ENCODE measurements at regions not wholly inside any gene's neighbourhood (a gene's known extent, or its start where the extent isn't known, plus 50 kb on each side); places are given as distances from the start of the nearest gene placed in this dataset.
A peak's percentile ranks its signal among the peaks of the same experiment; 100 is the strongest.

GRCh38 chr12:130018614-130019013 lies 114.8 kb upstream of the TMEM132D start:
- Histone ChIP-seq H3K27me3 (ENCODE audit: control insufficient read depth, insufficient read depth, low read length) (peaks cover 2% of the 10 kb centered on the region), H3K27ac (ENCODE audit: low read length) (no peak overlapping the region), H3K9ac (ENCODE audit: low read length) (no peak overlapping the region), H3K4me1 (ENCODE audit: control insufficient read depth, low read depth, low read length) (no peaks in the 10 kb centered on the region), H3K4me3 (ENCODE audit: low read length) (no peak overlapping the region), H3K36me3 (ENCODE audit: control insufficient read depth, low read depth, low read length) (no peaks in the 10 kb centered on the region), H3K9me3 (ENCODE audit: control insufficient read depth, low read depth, low read length) (no peaks in the 10 kb centered on the region)

- Histone ChIP-seq H3K27me3 (ENCODE audit: control insufficient read depth, insufficient read depth, low read length) (no peaks in the 10 kb centered on the region), H3K4me3 (ENCODE audit: low read length) (no peak overlapping the region)
Observed at GRCh38 chr12:130026608-130027176, 122.9 kb upstream of the TMEM132D start.

DNA sequence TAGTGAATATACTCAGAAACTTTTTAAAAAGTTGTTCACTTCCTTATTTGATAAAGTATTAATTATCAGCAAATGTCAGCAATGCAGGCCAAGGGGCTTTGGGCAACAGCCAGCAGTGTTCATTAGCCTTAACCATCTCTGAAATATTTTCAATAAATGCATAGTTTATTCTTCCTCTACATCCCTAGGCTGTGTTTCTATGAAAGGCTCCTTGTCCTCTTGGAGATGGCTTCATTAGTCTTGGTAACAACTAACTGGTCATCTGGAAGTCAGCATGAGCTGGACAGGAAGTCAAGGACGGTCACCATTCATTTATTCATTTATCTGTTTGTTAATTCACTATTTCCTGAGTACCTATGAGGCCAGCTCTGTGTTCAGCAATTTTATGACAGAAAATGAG lies 124.0 kb upstream of the TMEM132D start:
- no peaks in the 10 kb centered on the region for H3K36me3 ChIP-seq (ENCODE audit: control insufficient read depth, low read depth, low read length)
- no peaks in the 10 kb centered on the region for H3K4me1 ChIP-seq (ENCODE audit: control insufficient read depth, low read depth, low read length)
- no peaks in the 10 kb centered on the region for H3K27me3 ChIP-seq (ENCODE audit: control insufficient read depth, insufficient read depth, low read length)
- no peak overlapping the region for H3K9ac ChIP-seq (ENCODE audit: low read length)
- H3K27ac ChIP-seq (ENCODE audit: low read length): no peak overlapping the region
- no peak overlapping the region for H3K4me3 ChIP-seq (ENCODE audit: low read length)
- no peaks in the 10 kb centered on the region for H3K9me3 ChIP-seq (ENCODE audit: control insufficient read depth, low read depth, low read length)

More at GRCh38 chr12:130026608-130027176, 122.9 kb upstream of the TMEM132D start:
- Histone ChIP-seq H3K9me3 (ENCODE audit: control insufficient read depth, low read depth, low read length) (no peaks in the 10 kb centered on the region), H3K4me1 (ENCODE audit: control insufficient read depth, low read depth, low read length) (no peaks in the 10 kb centered on the region), H3K27ac (ENCODE audit: low read length) (no peak overlapping the region), H3K36me3 (ENCODE audit: control insufficient read depth, low read depth, low read length) (no peaks in the 10 kb centered on the region), H3K9ac (ENCODE audit: low read length) (no peak overlapping the region)

GRCh38 chr12:130029151-130029550 lies 125.3 kb upstream of the TMEM132D start:
- Histone ChIP-seq H3K9me3 (ENCODE audit: control insufficient read depth, low read depth, low read length) (peaks cover 2% of the 10 kb centered on the region), H3K27me3 (ENCODE audit: control insufficient read depth, insufficient read depth, low read length) (no peaks in the 10 kb centered on the region), H3K27ac (ENCODE audit: low read length) (no peak overlapping the region), H3K4me1 (ENCODE audit: control insufficient read depth, low read depth, low read length) (no peaks in the 10 kb centered on the region), H3K36me3 (ENCODE audit: control insufficient read depth, low read depth, low read length) (no peaks in the 10 kb centered on the region), H3K4me3 (ENCODE audit: low read length) (no peak overlapping the region), H3K9ac (ENCODE audit: low read length) (no peak overlapping the region)

DNA sequence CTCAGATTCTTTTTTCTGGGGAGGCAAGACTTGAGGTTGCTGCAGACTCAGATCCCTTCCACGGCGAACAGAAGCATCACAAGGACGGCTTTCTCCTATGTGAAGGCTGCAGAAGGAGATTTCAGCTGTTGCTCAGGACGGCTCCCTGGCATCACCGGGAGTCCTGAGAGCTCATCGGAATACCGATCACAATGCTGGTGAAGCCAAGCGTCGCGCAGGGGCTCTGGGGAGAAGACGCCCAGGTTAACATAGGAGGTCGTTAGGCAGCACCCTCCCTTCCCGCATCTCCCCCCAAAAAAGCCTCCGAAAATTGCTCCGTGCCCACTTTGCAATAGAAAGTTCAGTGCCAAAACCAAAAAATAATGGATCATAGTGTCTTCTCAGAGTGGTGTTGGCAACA lies 127.2 kb upstream of the TMEM132D start:
- no peaks in the 10 kb centered on the region for H3K27me3 ChIP-seq (ENCODE audit: control insufficient read depth, insufficient read depth, low read length)
- H3K27ac ChIP-seq (ENCODE audit: low read length): no peak overlapping the region
- H3K9me3 ChIP-seq (ENCODE audit: control insufficient read depth, low read depth, low read length): peaks cover 4% of the 10 kb centered on the region
- H3K4me3 ChIP-seq (ENCODE audit: low read length): no peak overlapping the region
- H3K4me1 ChIP-seq (ENCODE audit: control insufficient read depth, low read depth, low read length): no peaks in the 10 kb centered on the region
- no peak overlapping the region for H3K9ac ChIP-seq (ENCODE audit: low read length)
- no peaks in the 10 kb centered on the region for H3K36me3 ChIP-seq (ENCODE audit: control insufficient read depth, low read depth, low read length)

- no peaks in the 10 kb centered on the region for H3K4me1 ChIP-seq (ENCODE audit: control insufficient read depth, low read depth, low read length)
- peaks cover 4% of the 10 kb centered on the region for H3K9me3 ChIP-seq (ENCODE audit: control insufficient read depth, low read depth, low read length)
- H3K27me3 ChIP-seq (ENCODE audit: control insufficient read depth, insufficient read depth, low read length): no peaks in the 10 kb centered on the region
- no peak overlapping the region for H3K9ac ChIP-seq (ENCODE audit: low read length)
- no peak overlapping the region for H3K4me3 ChIP-seq (ENCODE audit: low read length)
- H3K27ac ChIP-seq (ENCODE audit: low read length): no peak overlapping the region
- H3K36me3 ChIP-seq (ENCODE audit: control insufficient read depth, low read depth, low read length): no peaks in the 10 kb centered on the region
Observed at GRCh38 chr12:130031571-130032189, 127.9 kb upstream of the TMEM132D start.

GRCh38 chr12:130041983-130042812 lies 120.1 kb upstream of the FZD10 start:
- Histone ChIP-seq H3K9ac (ENCODE audit: low read length) (no peak overlapping the region), H3K4me3 (ENCODE audit: low read length) (no peak overlapping the region), H3K27me3 (ENCODE audit: control insufficient read depth, insufficient read depth, low read length) (peaks cover 66% of the 10 kb centered on the region)

DNA sequence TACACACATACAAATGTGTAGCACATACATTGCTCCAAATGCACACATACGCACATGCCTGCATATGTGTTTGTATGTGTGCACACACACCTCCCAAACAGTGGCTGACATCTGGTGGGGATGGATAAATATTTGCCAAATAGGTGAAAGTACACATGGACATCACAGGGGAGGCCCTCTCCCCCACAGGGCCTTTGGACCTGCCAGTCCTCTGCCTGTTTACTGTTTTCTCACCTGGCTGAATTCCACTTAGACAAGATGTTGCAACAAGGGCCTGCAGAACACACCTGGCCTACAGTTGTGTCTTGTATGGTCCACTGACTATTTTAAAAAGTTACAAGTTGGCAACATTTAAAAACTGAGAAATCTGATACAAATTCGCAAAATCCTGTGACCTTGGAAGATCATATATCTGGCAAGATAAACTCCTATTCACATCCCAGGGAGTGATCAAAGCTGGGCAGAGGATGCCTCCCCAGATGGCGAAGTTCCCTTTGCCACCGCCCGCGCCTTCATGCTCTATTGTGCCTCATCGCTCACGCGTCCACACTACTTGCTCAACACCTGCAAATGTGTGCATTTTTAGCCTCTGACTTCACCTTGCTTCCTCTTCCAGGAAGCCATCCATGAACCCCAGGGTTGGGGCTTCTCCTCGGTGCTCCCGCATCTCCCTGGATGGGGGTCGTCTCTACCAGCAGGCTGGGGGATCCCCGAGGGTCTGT lies 118.4 kb upstream of the FZD10 start:
- peaks cover 81% of the 10 kb centered on the region for H3K27me3 ChIP-seq (ENCODE audit: control insufficient read depth, insufficient read depth, low read length)
- no peak overlapping the region for H3K4me3 ChIP-seq (ENCODE audit: low read length)
- no peak overlapping the region for H3K9ac ChIP-seq (ENCODE audit: low read length)
- peaks cover 7% of the 10 kb centered on the region for H3K4me1 ChIP-seq (ENCODE audit: control insufficient read depth, low read depth, low read length)
- H3K36me3 ChIP-seq (ENCODE audit: control insufficient read depth, low read depth, low read length): no peaks in the 10 kb centered on the region
- peaks cover 9% of the 10 kb centered on the region for H3K9me3 ChIP-seq (ENCODE audit: control insufficient read depth, low read depth, low read length)
- no peak overlapping the region for H3K27ac ChIP-seq (ENCODE audit: low read length)

More at GRCh38 chr12:130041983-130042812, 120.1 kb upstream of the FZD10 start:
- Histone ChIP-seq H3K4me1 (ENCODE audit: control insufficient read depth, low read depth, low read length) (peaks cover 7% of the 10 kb centered on the region), H3K9me3 (ENCODE audit: control insufficient read depth, low read depth, low read length) (peaks cover 9% of the 10 kb centered on the region), H3K27ac (ENCODE audit: low read length) (no peak overlapping the region), H3K36me3 (ENCODE audit: control insufficient read depth, low read depth, low read length) (no peaks in the 10 kb centered on the region)

DNA sequence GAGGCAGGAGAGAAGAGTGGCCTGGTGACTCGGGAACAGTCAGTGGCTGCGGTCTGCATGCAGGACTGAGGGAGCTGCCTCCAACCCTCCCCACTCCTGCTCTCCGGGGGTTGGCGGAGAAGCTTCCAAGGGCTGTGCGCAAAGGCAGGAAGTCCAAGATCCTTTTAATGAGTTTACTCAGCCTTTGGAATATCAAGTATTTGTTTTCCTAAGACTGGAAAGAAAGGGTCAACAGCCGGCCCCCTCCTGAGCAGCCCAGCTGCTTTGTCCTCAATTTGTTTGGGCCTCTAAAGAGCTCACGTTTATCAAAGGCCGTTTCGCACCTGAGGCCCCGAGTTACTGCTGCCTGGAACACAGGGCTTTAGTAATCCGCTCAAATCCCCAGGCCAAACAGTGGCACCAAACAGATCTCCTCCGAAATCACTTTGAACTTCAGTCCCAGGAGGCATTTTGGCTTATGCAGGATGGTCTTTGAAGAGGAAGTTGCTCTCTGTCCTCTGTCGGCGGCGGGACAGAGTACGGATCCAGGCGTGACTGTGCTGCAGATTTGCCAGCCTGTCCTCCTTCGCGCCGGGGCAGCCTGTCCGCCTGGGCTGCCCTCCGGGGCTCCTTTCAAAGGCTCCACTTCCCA lies 117.2 kb upstream of the FZD10 start:
- Histone ChIP-seq H3K9ac (ENCODE audit: low read length) (no peak overlapping the region), H3K4me1 (ENCODE audit: control insufficient read depth, low read depth, low read length) (peaks cover 7% of the 10 kb centered on the region), H3K27ac (ENCODE audit: low read length) (no peak overlapping the region), H3K36me3 (ENCODE audit: control insufficient read depth, low read depth, low read length) (no peaks in the 10 kb centered on the region), H3K4me3 (ENCODE audit: low read length) (peak overlapping the region; percentile 34), H3K27me3 (ENCODE audit: control insufficient read depth, insufficient read depth, low read length) (peaks cover 87% of the 10 kb centered on the region), H3K9me3 (ENCODE audit: control insufficient read depth, low read depth, low read length) (peaks cover 9% of the 10 kb centered on the region)

DNA sequence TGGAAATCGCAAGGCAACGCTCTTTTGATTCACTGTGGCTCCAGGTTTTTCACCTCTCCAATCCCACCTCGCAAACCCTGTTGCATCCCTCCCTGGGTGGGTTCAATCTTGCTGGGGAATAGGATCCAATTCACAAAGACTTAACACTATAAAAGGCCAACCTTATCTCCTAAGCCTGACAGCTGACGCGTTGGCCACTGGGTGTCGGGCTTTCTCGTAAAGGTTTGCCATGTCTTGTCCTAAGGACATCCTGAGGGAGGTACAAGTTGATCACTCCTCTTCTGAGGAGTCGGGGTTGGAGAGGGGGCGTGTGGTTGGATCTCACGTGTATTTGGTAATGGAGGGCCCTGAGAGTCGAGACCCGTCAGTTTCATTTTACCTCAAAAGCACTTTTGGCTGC lies 112.6 kb upstream of the FZD10 start:
- Histone ChIP-seq H3K27ac (ENCODE audit: low read length) (no peak overlapping the region), H3K9ac (ENCODE audit: low read length) (no peak overlapping the region), H3K36me3 (ENCODE audit: control insufficient read depth, low read depth, low read length) (no peaks in the 10 kb centered on the region), H3K9me3 (ENCODE audit: control insufficient read depth, low read depth, low read length) (no peaks in the 10 kb centered on the region), H3K27me3 (ENCODE audit: control insufficient read depth, insufficient read depth, low read length) (peaks cover 67% of the 10 kb centered on the region), H3K4me1 (ENCODE audit: control insufficient read depth, low read depth, low read length) (peaks cover 6% of the 10 kb centered on the region), H3K4me3 (ENCODE audit: low read length) (no peak overlapping the region)

DNA sequence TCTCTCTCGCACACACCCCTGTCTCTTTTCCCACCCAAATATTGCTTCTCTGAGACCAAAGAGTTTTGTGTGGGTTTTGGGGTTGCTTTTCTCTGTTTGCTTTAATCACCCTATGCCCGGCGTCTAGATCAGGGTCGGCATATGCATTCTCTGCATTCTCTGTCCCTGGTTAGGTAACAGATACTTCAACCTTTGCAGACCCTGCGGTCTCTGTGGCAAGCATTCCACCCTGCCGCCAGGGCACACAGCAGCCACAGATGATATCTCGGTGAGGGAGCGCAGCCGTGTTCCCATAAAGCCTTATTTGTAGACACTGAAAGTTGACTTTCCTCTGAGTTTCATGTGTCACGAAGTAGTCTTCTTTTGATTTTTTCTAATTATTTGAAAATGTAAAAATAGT lies 110.4 kb upstream of the FZD10 start:
- Histone ChIP-seq H3K9me3 (ENCODE audit: control insufficient read depth, low read depth, low read length) (no peaks in the 10 kb centered on the region), H3K27ac (ENCODE audit: low read length) (no peak overlapping the region), H3K4me3 (ENCODE audit: low read length) (no peak overlapping the region), H3K27me3 (ENCODE audit: control insufficient read depth, insufficient read depth, low read length) (peaks cover 45% of the 10 kb centered on the region), H3K4me1 (ENCODE audit: control insufficient read depth, low read depth, low read length) (no peaks in the 10 kb centered on the region), H3K36me3 (ENCODE audit: control insufficient read depth, low read depth, low read length) (no peaks in the 10 kb centered on the region), H3K9ac (ENCODE audit: low read length) (no peak overlapping the region)
